Lower lobe of right lung (tissue), 2 donors: ENCODE measurements at regions not wholly inside any gene's neighbourhood (a gene's known extent, or its start where the extent isn't known, plus 50 kb on each side); places are given as distances from the start of the nearest gene placed in this dataset.
A peak's percentile ranks its signal among the peaks of the same experiment; 100 is the strongest.

Source experiments
- ATAC-seq, 2 donors: fragments of 200-7000 bp; cut with Tn5 transposase; one replicate each; pipeline ENCODE4 v1.9.1; 2020 to 2022; ENCODE audit warnings: mild to moderate bottlenecking in 2 of 2, moderate library complexity in 2 of 2
- DNase-seq: peaks from one replicate; pipeline ENCODE4 v3.0.0-alpha.2; 2020
- H3K27ac ChIP-seq: fragments of 200-600 bp; one replicate; pipeline ENCODE4 v1.8.0; 2022
- H3K27me3 ChIP-seq: fragments of 200-600 bp; one replicate; pipeline ENCODE4 v1.8.0; 2022; ENCODE audit warnings: low read depth
- H3K36me3 ChIP-seq: fragments of 200-600 bp; one replicate; pipeline ENCODE4 v1.8.0; 2022; ENCODE audit warnings: mild to moderate bottlenecking
- H3K4me1 ChIP-seq: fragments of 200-600 bp; one replicate; pipeline ENCODE4 v1.8.0; 2022
- H3K4me3 ChIP-seq: fragments of 200-600 bp; one replicate; pipeline ENCODE4 v1.8.0; 2022; ENCODE audit warnings: mild to moderate bottlenecking
- H3K9me3 ChIP-seq: fragments of 200-600 bp; one replicate; pipeline ENCODE4 v1.8.0; 2022
- intact Hi-C: fragments of 100-400 bp; cut with DNase I; formaldehyde crosslinking; loops from one replicate; pipeline ENCODE4 v1.11.0; 2022
- TF ChIP-seq, protein P1 (sequence below): fragments of 200-600 bp; IDR thresholded peaks from one replicate; pipeline ENCODE4 v1.8.0; 2022; ENCODE audit warnings: antibody characterized with exemption, mild to moderate bottlenecking
- donor health status: DM: no; HTN: yes; CAD: no; lungs with severe emphysema.

DNA sequence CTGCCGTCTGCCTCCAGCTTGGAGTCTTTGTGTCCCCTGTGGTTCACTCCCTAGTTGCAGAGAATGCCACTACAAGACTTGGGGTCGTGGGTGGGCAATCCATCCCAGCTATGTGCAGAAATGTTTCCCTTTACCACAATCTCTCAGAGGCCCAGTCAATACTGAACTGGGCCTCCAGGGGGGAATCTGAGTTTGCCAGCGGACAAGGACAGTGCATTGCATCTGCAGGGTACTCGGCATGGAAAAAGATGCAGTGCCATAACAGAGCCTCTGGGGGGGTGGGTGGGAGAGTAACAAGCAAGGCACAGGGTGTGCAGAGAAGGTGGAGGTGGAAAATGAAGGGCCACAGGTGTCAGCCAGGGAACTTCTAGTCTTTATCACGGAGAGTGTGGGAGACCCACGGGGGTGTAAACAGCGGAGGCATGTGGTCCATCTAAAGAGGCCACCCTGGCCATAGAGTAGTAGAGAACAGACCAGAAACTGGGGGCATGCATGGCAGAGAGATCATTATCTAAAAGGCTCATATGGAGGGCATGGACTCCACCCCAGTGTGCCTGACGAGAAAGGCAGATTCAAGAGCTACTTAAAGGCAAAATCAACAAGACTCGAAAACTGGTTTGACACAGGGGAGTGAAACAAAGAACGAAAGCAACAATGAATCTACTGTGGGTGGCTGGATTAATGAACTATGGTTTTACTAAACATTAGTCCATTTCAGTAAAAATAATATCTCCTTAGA, 182.4 kb downstream of the ANXA2 start:
- intact Hi-C loops, result no loop called here
- ATAC-seq (peak; percentile 54 to 64), DNase-seq (no peak)
- Histone ChIP-seq H3K27me3 (no peaks in the 10 kb centered on the region), H3K9me3 (no peaks in the 10 kb centered on the region), H3K4me1 (no peaks in the 10 kb centered on the region), H3K4me3 (no peak overlapping the region), H3K27ac (no peak overlapping the region), H3K36me3 (no peaks in the 10 kb centered on the region)
- TF ChIP-seq, protein P1, sequence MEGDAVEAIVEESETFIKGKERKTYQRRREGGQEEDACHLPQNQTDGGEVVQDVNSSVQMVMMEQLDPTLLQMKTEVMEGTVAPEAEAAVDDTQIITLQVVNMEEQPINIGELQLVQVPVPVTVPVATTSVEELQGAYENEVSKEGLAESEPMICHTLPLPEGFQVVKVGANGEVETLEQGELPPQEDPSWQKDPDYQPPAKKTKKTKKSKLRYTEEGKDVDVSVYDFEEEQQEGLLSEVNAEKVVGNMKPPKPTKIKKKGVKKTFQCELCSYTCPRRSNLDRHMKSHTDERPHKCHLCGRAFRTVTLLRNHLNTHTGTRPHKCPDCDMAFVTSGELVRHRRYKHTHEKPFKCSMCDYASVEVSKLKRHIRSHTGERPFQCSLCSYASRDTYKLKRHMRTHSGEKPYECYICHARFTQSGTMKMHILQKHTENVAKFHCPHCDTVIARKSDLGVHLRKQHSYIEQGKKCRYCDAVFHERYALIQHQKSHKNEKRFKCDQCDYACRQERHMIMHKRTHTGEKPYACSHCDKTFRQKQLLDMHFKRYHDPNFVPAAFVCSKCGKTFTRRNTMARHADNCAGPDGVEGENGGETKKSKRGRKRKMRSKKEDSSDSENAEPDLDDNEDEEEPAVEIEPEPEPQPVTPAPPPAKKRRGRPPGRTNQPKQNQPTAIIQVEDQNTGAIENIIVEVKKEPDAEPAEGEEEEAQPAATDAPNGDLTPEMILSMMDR, result no peak

DNA sequence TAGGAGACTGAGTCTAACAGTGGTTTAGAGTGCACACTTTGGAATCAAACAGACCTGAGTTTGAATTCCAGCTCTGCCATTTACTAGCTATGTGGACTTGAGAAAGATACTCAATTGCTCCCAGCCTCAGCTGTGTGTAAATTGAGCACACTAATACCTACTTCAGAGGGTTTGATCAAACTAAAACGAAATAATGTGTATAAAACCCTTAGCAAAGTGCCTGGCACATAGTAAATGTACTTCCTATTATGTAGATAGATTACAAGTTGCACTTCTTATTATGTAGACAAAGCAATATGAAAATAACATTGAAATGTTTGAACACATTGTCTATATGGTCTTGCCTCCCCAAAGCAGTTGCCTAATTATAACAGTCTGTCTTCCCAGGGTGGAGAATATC, 180.6 kb downstream of the ANXA2 start:
- Histone ChIP-seq H3K27ac (no peak overlapping the region), H3K4me1 (no peaks in the 10 kb centered on the region), H3K36me3 (no peaks in the 10 kb centered on the region), H3K4me3 (no peak overlapping the region), H3K9me3 (no peaks in the 10 kb centered on the region), H3K27me3 (no peaks in the 10 kb centered on the region)
- TF ChIP-seq, protein P1, result no peak
- ATAC-seq (no peak), DNase-seq (no peak)
- intact Hi-C loops, result no loop called here

- ATAC-seq (no peak), DNase-seq (no peak)
- no peaks in the 10 kb centered on the region for H3K27me3 ChIP-seq
- no peaks in the 10 kb centered on the region for H3K36me3 ChIP-seq
- intact Hi-C loops, result no loop called here
- no peaks in the 10 kb centered on the region for H3K9me3 ChIP-seq
- no peak overlapping the region for H3K4me3 ChIP-seq
- H3K27ac ChIP-seq, result no peak overlapping the region
- H3K4me1 ChIP-seq, result no peaks in the 10 kb centered on the region
- TF ChIP-seq, protein P1, result no peak
These were observed 179.5 kb downstream of the ANXA2 start for GRCh38 chr15:60218256-60218655.

GRCh38 chr15:60219866-60220265, 177.9 kb downstream of the ANXA2 start:
- intact Hi-C loops, result no loop called here
- TF ChIP-seq, protein P1, result no peak
- no peak overlapping the region for H3K4me3 ChIP-seq
- DNase-seq (no peak), ATAC-seq (no peak)
- no peaks in the 10 kb centered on the region for H3K4me1 ChIP-seq
- H3K27ac ChIP-seq, result no peak overlapping the region
- H3K27me3 ChIP-seq, result no peaks in the 10 kb centered on the region
- H3K36me3 ChIP-seq, result no peaks in the 10 kb centered on the region
- no peaks in the 10 kb centered on the region for H3K9me3 ChIP-seq

GRCh38 chr15:60221356-60221755, 176.4 kb downstream of the ANXA2 start:
- H3K27ac ChIP-seq, result no peak overlapping the region
- TF ChIP-seq, protein P1, result no peak
- DNase-seq (no peak), ATAC-seq (no peak)
- no peaks in the 10 kb centered on the region for H3K27me3 ChIP-seq
- intact Hi-C loops, result no loop called here
- H3K4me1 ChIP-seq, result no peaks in the 10 kb centered on the region
- H3K4me3 ChIP-seq, result no peak overlapping the region
- no peaks in the 10 kb centered on the region for H3K36me3 ChIP-seq
- H3K9me3 ChIP-seq, result no peaks in the 10 kb centered on the region
